NCI-H187 (cell line): ENCODE measurements at regions not wholly inside any gene's neighbourhood (a gene's known extent, or its start where the extent isn't known, plus 50 kb on each side); places are given as distances from the start of the nearest gene placed in this dataset.
"Not testable (repeated sequence)": the region's sequence is repeated elsewhere in the genome, so short reads cannot be mapped to it uniquely, and the experiment has no call there.

ENCODE experiments used
- DNase-seq, 2 experiments: peaks; one replicate each; lab custom pipeline; 2025; lab: John Stamatoyannopoulos, UW

DNA sequence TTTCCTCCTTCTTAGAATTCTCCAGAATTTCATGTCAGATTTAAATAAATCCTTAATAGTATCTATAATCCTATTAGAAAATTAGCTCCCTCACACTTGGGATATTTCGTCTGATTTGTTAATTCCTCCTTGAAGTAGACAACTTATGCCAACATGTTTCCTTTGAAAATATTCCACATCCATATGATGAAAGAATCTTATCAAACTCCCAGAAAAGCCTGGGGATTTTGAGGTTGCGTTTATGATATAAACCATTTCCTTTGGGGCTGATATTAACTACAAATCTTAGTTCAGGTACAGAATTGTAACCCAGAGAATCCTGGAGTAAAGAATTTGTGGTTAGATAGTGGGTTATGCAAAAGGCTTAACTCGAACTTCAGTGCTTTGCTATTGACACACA is 2373.8 kb upstream of the ACO1 start:
- no peak for DNase-seq

GRCh38 chr9:30012622-30013021 is 2371.8 kb upstream of the ACO1 start:
- DNase-seq, result no peak

DNA sequence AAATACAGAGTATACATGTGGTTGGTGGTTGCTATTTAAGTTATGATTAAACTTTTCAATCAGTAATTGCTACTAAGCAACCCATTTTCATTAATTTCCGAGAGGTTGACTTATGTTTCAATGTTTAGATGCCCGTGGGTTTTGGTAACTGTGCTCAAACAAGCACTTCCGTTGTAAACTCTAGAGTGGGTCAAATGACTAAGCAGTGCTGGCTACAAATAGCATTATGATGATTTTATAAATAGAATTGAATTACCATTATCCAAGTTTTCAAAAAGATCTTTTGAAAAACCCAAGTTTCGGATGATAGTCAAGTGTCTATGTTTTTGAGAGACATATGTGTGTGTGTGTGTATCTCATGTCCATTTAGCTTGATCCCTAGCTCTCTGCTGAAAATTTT is 2369.4 kb upstream of the ACO1 start:
- DNase-seq, result no peak

GRCh38 chr9:30020161-30020560 is 2364.3 kb upstream of the ACO1 start:
- no peak for DNase-seq

DNA sequence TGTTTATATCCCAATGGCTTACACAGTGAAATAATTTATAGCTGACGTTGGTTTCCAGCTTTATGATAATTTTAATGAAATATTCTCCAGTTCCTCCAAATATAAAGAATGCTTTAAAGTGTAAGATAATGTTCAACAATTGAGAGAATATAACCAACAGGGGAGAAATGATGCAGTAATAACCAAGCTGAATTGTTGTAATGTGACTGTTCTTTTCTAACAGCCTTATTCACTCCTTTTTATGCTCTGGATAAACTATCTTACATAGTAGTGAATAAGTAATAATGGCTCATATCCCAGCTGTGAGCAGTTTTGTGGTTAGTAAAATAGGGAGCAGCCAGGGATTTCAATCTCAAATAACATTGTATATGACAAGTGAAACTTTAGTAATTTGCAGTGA is 2348.7 kb upstream of the ACO1 start:
- no peak for DNase-seq

DNA sequence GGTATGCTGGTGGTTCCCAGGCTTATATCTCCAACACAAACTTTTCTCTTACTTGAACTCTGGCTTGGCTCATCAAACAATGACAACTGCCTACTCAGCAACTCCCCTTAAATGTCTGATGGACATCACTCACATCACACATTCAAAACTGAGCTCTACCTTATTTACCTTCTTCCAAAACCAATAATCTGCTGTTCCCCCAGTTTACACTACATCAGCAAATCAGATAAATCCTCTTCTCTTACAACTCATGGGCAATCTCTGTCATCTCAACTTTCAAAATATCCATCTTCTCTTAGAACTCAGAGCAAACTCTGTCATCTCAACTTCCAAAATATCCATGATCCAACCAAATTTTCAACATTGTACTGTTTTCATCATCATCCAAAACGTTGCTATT is 2347.9 kb upstream of the ACO1 start:
- DNase-seq, result no peak

- no peak for DNase-seq
These were observed 2344.7 kb upstream of the ACO1 start for GRCh38 chr9:30039712-30040111.

GRCh38 chr9:30048396-30048795 is 2336.0 kb upstream of the ACO1 start:
- no peak for DNase-seq

DNA sequence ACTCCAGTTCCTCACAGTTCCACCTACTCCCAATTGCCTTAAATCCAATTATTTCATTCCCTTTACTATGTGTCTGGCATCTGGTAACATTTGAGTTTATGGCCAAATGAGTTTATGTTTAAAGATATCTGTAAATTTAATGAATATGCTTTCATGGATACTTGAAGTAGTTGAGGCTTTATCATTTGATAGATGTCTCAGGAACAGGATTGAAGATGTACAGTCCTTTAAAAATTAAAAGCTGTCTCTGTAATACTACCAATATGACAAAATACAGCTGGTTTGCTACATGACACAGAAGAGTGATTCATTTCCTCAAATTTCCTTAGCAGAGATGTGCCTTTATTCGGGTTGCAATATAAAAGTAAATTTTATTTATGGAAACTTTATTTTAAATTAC is 2326.0 kb upstream of the ACO1 start:
- DNase-seq, result no peak

DNA sequence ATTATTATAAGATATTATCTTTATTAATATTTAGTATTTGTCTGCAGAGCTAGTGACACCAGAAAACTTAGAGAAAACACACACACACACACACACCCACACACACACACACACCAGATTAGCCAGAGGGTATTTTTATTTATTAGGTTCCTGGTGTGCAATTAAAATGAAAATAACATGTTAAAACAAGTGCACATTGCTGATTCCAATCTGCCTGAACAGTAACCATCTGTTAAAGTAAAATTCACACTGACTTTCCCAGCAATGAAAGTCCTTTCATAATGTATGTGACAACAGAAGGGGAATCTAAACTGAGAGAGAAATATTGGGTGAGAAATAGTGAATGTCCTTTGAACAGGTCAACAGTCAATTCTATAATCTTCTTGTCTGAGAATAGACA is 2323.5 kb upstream of the ACO1 start:
- DNase-seq, result no peak

DNA sequence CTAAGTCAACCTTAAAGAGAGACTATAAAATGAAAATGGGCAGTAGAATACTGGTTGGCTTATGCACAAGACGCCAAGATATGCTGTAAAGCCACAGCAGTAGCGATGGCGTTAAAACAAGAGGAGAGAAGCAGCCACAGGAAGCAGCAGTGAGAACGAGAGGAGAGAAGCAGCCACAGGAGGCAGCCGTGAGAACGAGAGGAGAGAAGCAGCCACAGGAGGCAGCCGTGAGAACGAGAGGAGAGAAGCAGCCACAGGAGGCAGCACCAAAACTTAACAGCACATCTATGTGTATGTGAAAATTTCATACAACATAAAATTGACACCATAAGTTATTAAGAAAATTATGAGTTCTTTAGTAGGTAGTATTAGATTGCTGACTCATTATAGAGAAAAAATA is 2318.6 kb upstream of the ACO1 start:
- DNase-seq, result no peak

DNA sequence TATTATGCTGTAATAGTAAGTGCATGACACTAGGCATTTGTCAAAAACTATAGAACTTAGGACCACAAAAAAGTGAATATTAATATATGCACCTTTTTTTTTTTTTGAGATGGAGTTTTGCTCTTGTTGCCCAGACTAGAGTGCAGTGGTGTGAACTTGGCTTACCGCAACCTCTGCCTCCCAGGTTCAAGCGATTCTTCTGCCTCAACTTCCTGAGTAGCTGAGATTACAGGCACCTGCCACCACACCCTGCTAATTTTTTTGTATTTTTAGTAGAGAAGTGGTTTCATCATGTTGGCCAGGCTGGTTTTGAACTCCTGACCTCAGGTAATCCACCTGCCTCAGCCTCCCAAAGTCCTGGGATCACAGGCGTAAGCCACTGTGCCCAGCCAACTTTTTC is 2315.2 kb upstream of the ACO1 start:
- not testable (repeated sequence) for DNase-seq

GRCh38 chr9:30075022-30075421 is 2309.4 kb upstream of the ACO1 start:
- DNase-seq, result no peak

- no peak for DNase-seq
These were observed 2308.8 kb upstream of the ACO1 start for GRCh38 chr9:30075451-30076199.

GRCh38 chr9:30078195-30078594 is 2306.2 kb upstream of the ACO1 start:
- DNase-seq, result no peak

GRCh38 chr9:30089428-30089827 is 2295.0 kb upstream of the ACO1 start:
- DNase-seq, result no peak

GRCh38 chr9:30103647-30104394 is 2280.6 kb upstream of the ACO1 start:
- no peak for DNase-seq

- not testable (repeated sequence) for DNase-seq
These were observed 2277.3 kb upstream of the ACO1 start for GRCh38 chr9:30107134-30107533.

- no peak for DNase-seq
These were observed 2267.7 kb upstream of the ACO1 start for GRCh38 chr9:30116673-30117217.

- no peak for DNase-seq
These were observed 2263.8 kb upstream of the ACO1 start for GRCh38 chr9:30120666-30121065.

DNA sequence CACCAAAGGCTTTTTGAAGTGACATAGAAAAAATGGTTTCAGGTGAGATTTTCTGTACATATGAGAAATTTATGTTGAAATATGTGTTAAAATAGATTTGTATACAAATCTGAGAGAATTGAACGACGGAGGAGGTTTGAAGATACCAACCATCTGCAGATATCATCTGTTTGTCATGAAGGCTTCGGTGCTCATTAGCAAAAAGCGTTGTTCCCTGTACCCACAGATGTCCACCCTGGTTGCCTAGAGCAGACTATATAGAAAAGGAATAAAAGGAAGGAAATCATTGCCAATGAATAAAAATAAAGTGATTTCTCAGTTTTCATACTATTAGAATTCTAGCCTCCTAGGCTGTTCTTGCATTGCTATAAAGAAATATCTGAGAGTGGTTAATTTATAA is 2262.8 kb upstream of the ACO1 start:
- DNase-seq, result no peak

GRCh38 chr9:30125881-30126280 is 2258.6 kb upstream of the ACO1 start:
- DNase-seq, result no peak

DNA sequence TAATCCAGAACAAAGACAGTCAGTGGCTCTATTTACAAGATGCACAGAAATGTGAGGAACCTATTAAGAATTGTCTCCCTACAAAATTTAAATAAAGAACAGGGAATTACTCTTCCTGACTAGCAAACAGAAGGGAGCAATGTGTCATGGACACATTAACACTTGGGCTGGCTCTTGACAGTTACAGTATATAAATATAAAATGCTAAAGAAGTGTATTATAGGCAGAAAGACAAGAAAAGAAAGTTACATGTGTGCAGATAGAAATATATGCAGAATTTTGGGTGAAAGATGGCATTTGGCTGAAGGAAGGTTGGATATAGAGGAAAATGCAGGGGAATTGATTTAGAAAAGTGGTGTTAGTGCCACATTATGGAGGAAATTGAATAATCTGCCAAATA is 2257.1 kb upstream of the ACO1 start:
- no peak for DNase-seq
